Endodermal cell (in vitro differentiated cells): ENCODE measurements at regions not wholly inside any gene's neighbourhood (a gene's known extent, or its start where the extent isn't known, plus 50 kb on each side); places are given as distances from the start of the nearest gene placed in this dataset.

Experiments
- DNase-seq: peaks from one replicate; pipeline ENCODE4 v3.0.0-alpha.2; 2017
- H3K27ac ChIP-seq: 2 replicates; pipeline ENCODE4 v1.5.1; 2013; ENCODE audit warnings: mild to moderate bottlenecking, low read depth, low read length, moderate library complexity
- H3K27me3 ChIP-seq: 2 replicates; pipeline ENCODE4 v1.6.1; 2013; ENCODE audit warnings: mild to moderate bottlenecking, low read length, moderate library complexity; ENCODE audit not compliant: insufficient read depth, control insufficient read depth, poor library complexity, severe bottlenecking
- H3K36me3 ChIP-seq: 2 replicates; pipeline ENCODE4 v1.7.0; 2013; ENCODE audit warnings: mild to moderate bottlenecking, low read length, moderate library complexity; ENCODE audit not compliant: control insufficient read depth, insufficient read depth
- H3K4me1 ChIP-seq: one replicate; pipeline ENCODE4 v1.7.0; 2013; ENCODE audit warnings: low read length; ENCODE audit not compliant: control insufficient read depth, insufficient read depth
- H3K4me3 ChIP-seq: 2 replicates; pipeline ENCODE4 v1.5.1; 2013; ENCODE audit warnings: mild to moderate bottlenecking, low read length, moderate library complexity
- H3K9ac ChIP-seq: 2 replicates; pipeline ENCODE4 v1.6.1; 2013; ENCODE audit warnings: mild to moderate bottlenecking, low read length, moderate library complexity; ENCODE audit not compliant: poor library complexity, severe bottlenecking; ENCODE audit errors: extremely low read depth
- H3K9me3 ChIP-seq: 2 replicates; pipeline ENCODE4 v1.6.1; 2013; ENCODE audit warnings: mild to moderate bottlenecking, low read length, moderate library complexity; ENCODE audit not compliant: control insufficient read depth
- H3K27ac Mint-ChIP-seq: 2 replicates; pipeline ENCODE4 v1.8.0; 2020; ENCODE audit warnings: mixed read lengths
- H3K27me3 Mint-ChIP-seq: 2 replicates; pipeline ENCODE4 v1.8.0; 2021; ENCODE audit warnings: mild to moderate bottlenecking, mixed read lengths; ENCODE audit not compliant: insufficient read depth
- H3K36me3 Mint-ChIP-seq: 2 replicates; pipeline ENCODE4 v1.8.0; 2020; ENCODE audit warnings: low read depth, mixed read lengths
- H3K4me1 Mint-ChIP-seq: 2 replicates; pipeline ENCODE4 v1.8.0; 2020; ENCODE audit warnings: mixed read lengths
- H3K4me3 Mint-ChIP-seq: 2 replicates; pipeline ENCODE4 v1.8.0; 2020; ENCODE audit warnings: mild to moderate bottlenecking, moderate library complexity, mixed read lengths
- H3K9me3 Mint-ChIP-seq: 2 replicates; pipeline ENCODE4 v1.8.0; 2020; ENCODE audit warnings: mild to moderate bottlenecking, mixed read lengths
- CTCF ChIP-seq: fragments of 200-600 bp; sonication (generic); conservative IDR thresholded peaks from 2 replicates; pipeline ENCODE4 v1.5.0; 2021; ENCODE audit warnings: antibody characterized with exemption, mild to moderate bottlenecking
- WGBS, 2 experiments: methylation state at CpG; one replicate each; pipeline versions ENCODE4 v1.1.5 to v1.1.7; 2013; ENCODE audit warnings: missing lambda C conversion rate in 2 of 2, mixed read lengths in 1 of 2; ENCODE audit not compliant: insufficient coverage in 1 of 2, insufficient read length in 1 of 2; 5-methylcytosine and 5-hydroxymethylcytosine counted together

GRCh38 chr2:64848945-64849344 lies 140.3 kb upstream of the SLC1A4 start:
- Histone ChIP-seq H3K4me3 (no peak overlapping the region), H3K4me1 (no peaks in the 10 kb centered on the region), H3K27ac (no peak overlapping the region), H3K9ac (no peak overlapping the region), H3K36me3 (no peaks in the 10 kb centered on the region), H3K9me3 (no peaks in the 10 kb centered on the region), H3K27me3 (no peaks in the 10 kb centered on the region)
- Mint-ChIP-seq H3K27ac (no peak overlapping the region), H3K4me3 (no peak overlapping the region), H3K27me3 (peaks cover 4% of the 10 kb centered on the region), H3K36me3 (no peaks in the 10 kb centered on the region), H3K4me1 (no peaks in the 10 kb centered on the region), H3K9me3 (no peaks in the 10 kb centered on the region)
- no peak for DNase-seq
- TF ChIP-seq CTCF: no peak

GRCh38 chr2:64850642-64851041 lies 138.6 kb upstream of the SLC1A4 start:
- Histone ChIP-seq H3K9me3 (no peaks in the 10 kb centered on the region), H3K4me3 (no peak overlapping the region), H3K9ac (no peak overlapping the region), H3K27me3 (no peaks in the 10 kb centered on the region), H3K36me3 (no peaks in the 10 kb centered on the region), H3K27ac (no peak overlapping the region), H3K4me1 (no peaks in the 10 kb centered on the region)
- H3K9me3 Mint-ChIP-seq: no peaks in the 10 kb centered on the region
- H3K4me1 Mint-ChIP-seq: no peaks in the 10 kb centered on the region
- H3K36me3 Mint-ChIP-seq: no peaks in the 10 kb centered on the region
- no peak overlapping the region for H3K4me3 Mint-ChIP-seq
- peaks cover 4% of the 10 kb centered on the region for H3K27me3 Mint-ChIP-seq
- TF ChIP-seq CTCF: no peak
- DNase-seq: no peak
- no peak overlapping the region for H3K27ac Mint-ChIP-seq

GRCh38 chr2:64852771-64853241 lies 136.4 kb upstream of the SLC1A4 start:
- no peaks in the 10 kb centered on the region for H3K27me3 ChIP-seq
- TF ChIP-seq CTCF: no peak
- H3K27me3 Mint-ChIP-seq: peaks cover 4% of the 10 kb centered on the region
- peaks cover 5% of the 10 kb centered on the region for H3K4me1 ChIP-seq
- no peak for DNase-seq
- H3K27ac Mint-ChIP-seq: no peak overlapping the region
- H3K4me3 ChIP-seq: no peak overlapping the region
- no peaks in the 10 kb centered on the region for H3K36me3 ChIP-seq
- no peaks in the 10 kb centered on the region for H3K9me3 Mint-ChIP-seq
- no peaks in the 10 kb centered on the region for H3K36me3 Mint-ChIP-seq
- H3K9ac ChIP-seq: no peak overlapping the region
- 78% methylated on average over 4 of the region's 4 CpGs for WGBS, 2 experiments
- H3K4me3 Mint-ChIP-seq: no peak overlapping the region
- no peaks in the 10 kb centered on the region for H3K9me3 ChIP-seq
- H3K4me1 Mint-ChIP-seq: peaks cover 8% of the 10 kb centered on the region
- no peak overlapping the region for H3K27ac ChIP-seq
